DOHH2 (cell line): ENCODE measurements at regions not wholly inside any gene's neighbourhood (a gene's known extent, or its start where the extent isn't known, plus 50 kb on each side); places are given as distances from the start of the nearest gene placed in this dataset.

ENCODE experiments used
- H3F3A ChIP-seq: fragments of 200-600 bp; sonication (generic), shearing (Covaris generic); 2 replicates; pipeline ENCODE4 v1.6.0; 2016; ENCODE audit warnings: antibody characterized with exemption, mild to moderate bottlenecking; ENCODE audit not compliant: control insufficient read depth, insufficient read depth
- H3K27ac ChIP-seq: fragments of 200-600 bp; sonication (generic); 2 replicates; pipeline ENCODE4 v1.5.1; 2014; ENCODE audit warnings: low read depth, mild to moderate bottlenecking, low read length, moderate library complexity
- H3K27me3 ChIP-seq: fragments of 200-600 bp; sonication (generic); 2 replicates; pipeline ENCODE4 v1.6.1; 2014; ENCODE audit warnings: mild to moderate bottlenecking, low read length, mixed read lengths; ENCODE audit not compliant: control insufficient read depth
- H3K36me3 ChIP-seq: fragments of 200-600 bp; sonication (generic); 2 replicates; pipeline ENCODE4 v1.6.1; 2014; ENCODE audit warnings: mild to moderate bottlenecking, low read length, moderate library complexity, mixed read lengths; ENCODE audit not compliant: control insufficient read depth
- H3K4me1 ChIP-seq: fragments of 200-600 bp; sonication (generic); 2 replicates; pipeline ENCODE4 v1.6.1; 2014; ENCODE audit warnings: mild to moderate bottlenecking, low read length, mixed read lengths; ENCODE audit not compliant: control insufficient read depth
- H3K4me2 ChIP-seq: fragments of 200-600 bp; sonication (generic); 2 replicates; pipeline ENCODE4 v1.6.0; 2014; ENCODE audit warnings: mild to moderate bottlenecking, low read length, moderate library complexity
- H3K4me3 ChIP-seq: fragments of 200-600 bp; sonication (generic); 2 replicates; pipeline ENCODE4 v1.5.1; 2014; ENCODE audit warnings: mild to moderate bottlenecking, low read length, mixed read lengths
- H3K79me2 ChIP-seq: fragments of 200-600 bp; sonication (generic); 2 replicates; pipeline ENCODE4 v1.6.1; 2014; ENCODE audit warnings: mild to moderate bottlenecking, low read length, mixed read lengths; ENCODE audit not compliant: control insufficient read depth
- H3K9me2 ChIP-seq: fragments of 200-600 bp; sonication (generic); replicated peaks from 2 replicates; pipeline ENCODE4 v1.6.1; 2014; ENCODE audit warnings: mild to moderate bottlenecking, low read length, mixed read lengths; ENCODE audit not compliant: control insufficient read depth
- H3K9me3 ChIP-seq: fragments of 200-600 bp; sonication (generic); 2 replicates; pipeline ENCODE4 v1.6.1; 2014; ENCODE audit warnings: antibody characterized with exemption, low read length, mixed read lengths; ENCODE audit not compliant: control insufficient read depth, insufficient read depth
- H4K20me1 ChIP-seq: fragments of 200-600 bp; sonication (generic); 2 replicates; pipeline ENCODE4 v1.6.0; 2014; ENCODE audit warnings: low read depth, mild to moderate bottlenecking, antibody characterized with exemption, low read length, moderate library complexity; ENCODE audit not compliant: control insufficient read depth, insufficient read depth
- CTCF ChIP-seq: fragments of 200-600 bp; sonication (generic); IDR thresholded peaks from one replicate; pipeline ENCODE4 v1.5.1; 2014; ENCODE audit warnings: antibody characterized with exemption, mild to moderate bottlenecking, low read depth, low read length; ENCODE audit not compliant: poor library complexity, severe bottlenecking
- EZH2phosphoT487 ChIP-seq: fragments of 200-600 bp; sonication (generic); IDR thresholded peaks from 2 replicates; pipeline ENCODE4 v1.6.1; 2017; ENCODE audit warnings: borderline replicate concordance, mild to moderate bottlenecking, antibody characterized with exemption, low read length, moderate library complexity, mixed read lengths

- TF ChIP-seq CTCF (no peak), EZH2phosphoT487 (no peak)
- no peak overlapping the region for H3K4me2 ChIP-seq
- H3K9me3 ChIP-seq: no peaks in the 10 kb centered on the region
- no peak overlapping the region for H3K27ac ChIP-seq
- no peaks in the 10 kb centered on the region for H4K20me1 ChIP-seq
- H3K36me3 ChIP-seq: no peaks in the 10 kb centered on the region
- H3F3A ChIP-seq: no peaks in the 10 kb centered on the region
- H3K4me3 ChIP-seq: no peak overlapping the region
- H3K9me2 ChIP-seq: no peaks in the 10 kb centered on the region
- H3K27me3 ChIP-seq: no peaks in the 10 kb centered on the region
- H3K79me2 ChIP-seq: no peaks in the 10 kb centered on the region
- no peaks in the 10 kb centered on the region for H3K4me1 ChIP-seq
Observed at GRCh38 chr2:39595116-39595515, 70.6 kb upstream of the TMEM178A start.

- no peak overlapping the region for H3K27ac ChIP-seq
- no peaks in the 10 kb centered on the region for H3K9me3 ChIP-seq
- no peaks in the 10 kb centered on the region for H3K4me1 ChIP-seq
- H3K9me2 ChIP-seq: no peaks in the 10 kb centered on the region
- TF ChIP-seq CTCF: no peak
- TF ChIP-seq EZH2phosphoT487: no peak
- no peaks in the 10 kb centered on the region for H3K79me2 ChIP-seq
- no peaks in the 10 kb centered on the region for H4K20me1 ChIP-seq
- no peaks in the 10 kb centered on the region for H3K27me3 ChIP-seq
- H3K36me3 ChIP-seq: no peaks in the 10 kb centered on the region
- no peak overlapping the region for H3K4me3 ChIP-seq
- H3K4me2 ChIP-seq: no peak overlapping the region
- no peaks in the 10 kb centered on the region for H3F3A ChIP-seq
Observed at GRCh38 chr2:39597314-39597713, 68.4 kb upstream of the TMEM178A start.

- Histone ChIP-seq H3F3A (no peaks in the 10 kb centered on the region), H3K4me3 (no peak overlapping the region), H3K4me2 (no peak overlapping the region), H3K36me3 (no peaks in the 10 kb centered on the region), H3K9me3 (no peaks in the 10 kb centered on the region), H3K27me3 (peaks cover 8% of the 10 kb centered on the region; the same call in 1 of the 2 replicates), H3K4me1 (no peaks in the 10 kb centered on the region), H4K20me1 (no peaks in the 10 kb centered on the region), H3K27ac (no peak overlapping the region), H3K9me2 (no peaks in the 10 kb centered on the region), H3K79me2 (no peaks in the 10 kb centered on the region)
- TF ChIP-seq EZH2phosphoT487 (no peak), CTCF (no peak)
Observed at GRCh38 chr2:39602616-39603015, 63.1 kb upstream of the TMEM178A start.

DNA sequence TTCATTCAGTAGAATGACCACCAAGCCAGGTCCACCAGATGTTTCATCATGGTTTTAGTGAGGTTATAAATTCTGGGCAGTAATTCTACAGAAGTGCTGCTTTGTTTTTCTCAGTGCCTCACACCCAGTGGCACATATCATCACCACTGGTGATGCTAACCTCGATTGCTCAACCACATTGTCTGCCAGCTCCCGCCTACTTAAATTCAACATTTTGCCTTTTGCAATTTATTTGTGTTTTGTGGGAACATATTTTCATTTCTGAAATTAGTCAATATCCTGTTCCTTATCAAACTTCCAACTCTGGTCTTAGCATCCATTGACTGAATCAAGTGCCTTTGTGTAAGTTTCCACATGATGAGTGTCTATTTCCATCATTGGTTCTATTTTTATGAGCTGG lies 62.3 kb upstream of the TMEM178A start:
- no peaks in the 10 kb centered on the region for H3K4me1 ChIP-seq
- no peak overlapping the region for H3K27ac ChIP-seq
- no peak for TF ChIP-seq CTCF
- no peak for TF ChIP-seq EZH2phosphoT487

More for the DNA sequence above, 62.3 kb upstream of the TMEM178A start:
- Histone ChIP-seq H3K79me2 (no peaks in the 10 kb centered on the region), H3K27me3 (peaks cover 8% of the 10 kb centered on the region; the same call in 1 of the 2 replicates), H4K20me1 (no peaks in the 10 kb centered on the region), H3F3A (no peaks in the 10 kb centered on the region), H3K9me2 (no peaks in the 10 kb centered on the region), H3K9me3 (no peaks in the 10 kb centered on the region), H3K36me3 (no peaks in the 10 kb centered on the region), H3K4me2 (no peak overlapping the region), H3K4me3 (no peak overlapping the region)
